Medulla oblongata (tissue), 1 donor: ENCODE measurements at regions not wholly inside any gene's neighbourhood (a gene's known extent, or its start where the extent isn't known, plus 50 kb on each side); places are given as distances from the start of the nearest gene placed in this dataset.
"Not testable (repeated sequence)": the region's sequence is repeated elsewhere in the genome, so short reads cannot be mapped to it uniquely, and the experiment has no call there.

Experiments used
- DNase-seq: peaks from one replicate; pipeline ENCODE4 v3.0.0-alpha.2; 2015; ENCODE audit errors: extremely low spot score

GRCh38 chr14:27757642-27758041 lies 1008.9 kb upstream of the FOXG1 start:
- DNase-seq, result not testable (repeated sequence)

DNA sequence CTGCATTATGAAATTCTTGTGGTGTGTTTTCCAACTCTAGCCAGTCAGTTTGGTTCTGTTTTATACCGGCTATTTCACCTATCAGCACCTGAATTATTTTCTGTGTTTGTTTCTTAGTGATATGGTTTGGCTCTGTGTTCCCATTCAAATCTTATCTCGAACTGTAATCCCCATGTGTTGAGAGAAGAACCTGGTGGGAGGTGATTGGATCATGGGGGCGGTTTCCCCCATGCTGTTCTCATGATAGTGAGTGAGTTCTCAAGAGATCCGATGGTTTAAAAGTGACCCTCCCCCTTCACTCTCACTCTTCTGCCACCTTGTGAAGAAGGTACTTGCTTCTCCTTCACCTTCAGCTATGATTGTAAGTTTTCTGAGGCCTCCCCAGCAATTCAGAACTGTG lies 1006.2 kb upstream of the FOXG1 start:
- not testable (repeated sequence) for DNase-seq

- peak; percentile 10 for DNase-seq
Measured at GRCh38 chr14:27799066-27800028, 967.2 kb upstream of the FOXG1 start.

DNA sequence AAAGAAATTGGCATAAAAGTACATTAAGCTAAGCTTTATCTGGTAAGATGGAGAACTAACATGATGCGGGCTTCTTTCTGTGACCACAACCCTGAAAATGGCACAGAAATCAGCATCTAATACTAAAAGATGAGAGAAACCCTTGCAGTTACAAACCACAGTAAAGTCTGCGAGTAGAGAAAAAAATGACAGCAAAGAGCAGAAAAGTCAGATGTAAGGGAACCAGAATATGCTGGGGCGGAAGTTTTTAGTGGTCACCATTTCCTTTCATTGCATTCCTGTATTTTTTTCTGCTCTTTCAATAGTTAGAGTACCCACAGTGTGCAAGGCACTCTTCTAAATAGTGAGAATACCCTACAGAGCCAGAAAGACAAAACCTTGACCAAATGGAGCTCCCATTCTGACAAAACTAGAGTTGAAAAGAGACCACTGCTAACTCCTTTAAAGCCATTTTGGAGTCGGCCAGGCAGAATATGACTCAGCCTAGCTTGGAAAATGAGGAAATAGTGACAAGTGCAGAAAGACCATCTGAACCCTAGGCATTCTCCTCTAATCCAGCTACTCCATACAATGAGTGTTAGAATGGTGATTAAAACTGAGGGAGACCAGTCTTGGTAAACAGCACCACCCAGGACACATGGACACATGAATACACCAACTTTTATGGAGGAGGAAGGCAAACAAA lies 948.7 kb upstream of the FOXG1 start:
- DNase-seq, result not testable (repeated sequence)

GRCh38 chr14:27826149-27826548 lies 940.4 kb upstream of the FOXG1 start:
- peak; percentile 80 for DNase-seq

GRCh38 chr14:27831978-27832377 lies 934.6 kb upstream of the FOXG1 start:
- DNase-seq, result not testable (repeated sequence)

DNA sequence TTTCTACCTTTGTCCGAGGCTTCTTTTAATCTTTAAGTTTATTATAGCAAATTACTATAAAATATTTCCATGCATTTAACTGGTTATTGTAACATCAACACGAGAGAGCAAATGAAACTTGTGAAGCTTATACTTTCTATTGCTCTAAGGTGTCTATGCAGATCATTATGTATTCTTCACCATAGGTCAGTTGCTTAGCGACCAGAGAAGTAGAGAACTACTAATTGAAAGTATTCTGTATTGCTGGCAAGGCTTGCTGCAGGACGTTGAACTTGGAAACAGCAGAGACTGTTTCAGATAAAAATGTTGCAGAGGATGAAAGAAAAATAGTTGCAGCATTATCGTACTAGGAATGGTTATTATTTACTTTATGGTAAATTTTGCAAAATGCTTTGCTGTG lies 933.6 kb upstream of the FOXG1 start:
- DNase-seq, result peak; percentile 7

- no peak for DNase-seq
Measured at GRCh38 chr14:27836386-27836785, 930.2 kb upstream of the FOXG1 start.

DNA sequence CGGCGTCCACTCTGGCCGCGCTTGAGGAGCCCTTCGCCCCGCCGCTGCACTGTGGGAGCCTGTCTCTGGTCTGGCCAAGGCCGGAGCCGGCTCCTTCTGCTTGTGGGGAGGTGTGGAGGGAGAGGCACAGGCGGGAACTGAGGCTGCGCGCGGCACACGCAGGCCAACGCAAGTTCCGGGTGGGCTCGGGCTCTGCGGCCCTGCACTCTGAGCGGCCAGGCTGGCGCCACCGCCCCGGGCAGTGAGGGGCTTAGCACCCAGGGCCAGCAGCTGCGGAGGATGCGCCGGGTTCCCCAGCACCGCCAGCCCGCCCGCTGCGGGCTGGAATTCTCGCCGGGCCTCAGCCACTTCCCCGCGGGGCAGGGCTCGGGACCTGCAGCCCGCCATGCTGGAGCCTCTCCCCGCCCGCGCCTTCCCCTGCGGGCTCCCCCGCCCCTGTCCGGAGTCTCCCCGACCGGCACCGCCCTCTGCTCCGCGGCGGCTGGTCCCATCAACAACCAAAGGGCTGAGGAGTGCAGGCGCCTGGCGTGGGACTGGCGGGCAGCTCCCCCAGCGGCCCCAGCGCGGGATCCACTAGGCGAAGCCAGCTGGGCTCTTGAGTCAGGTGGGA lies 921.2 kb upstream of the FOXG1 start:
- no peak for DNase-seq

DNA sequence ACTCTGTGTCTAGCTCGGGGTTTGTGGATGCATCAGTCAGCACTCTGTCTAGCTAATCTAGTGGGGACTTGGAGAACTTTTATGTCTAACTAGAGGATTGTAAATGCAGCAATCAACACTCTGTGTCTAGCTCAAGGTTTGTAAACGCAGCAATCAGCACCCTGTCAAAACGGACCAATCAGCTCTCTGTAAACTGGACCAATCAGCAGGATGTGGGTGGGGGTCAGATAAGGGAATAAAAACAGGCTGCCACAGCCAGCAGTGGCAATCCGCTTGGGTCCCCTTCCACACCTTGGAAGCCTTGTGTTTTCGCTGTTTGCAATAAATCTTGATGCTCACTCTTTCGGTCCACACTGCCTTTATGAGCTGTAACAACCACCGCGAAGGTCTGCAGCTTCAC lies 920.7 kb upstream of the FOXG1 start:
- no peak for DNase-seq

GRCh38 chr14:27847480-27847879 lies 919.1 kb upstream of the FOXG1 start:
- DNase-seq, result not testable (repeated sequence)

GRCh38 chr14:27849193-27849592 lies 917.4 kb upstream of the FOXG1 start:
- DNase-seq, result not testable (repeated sequence)

DNA sequence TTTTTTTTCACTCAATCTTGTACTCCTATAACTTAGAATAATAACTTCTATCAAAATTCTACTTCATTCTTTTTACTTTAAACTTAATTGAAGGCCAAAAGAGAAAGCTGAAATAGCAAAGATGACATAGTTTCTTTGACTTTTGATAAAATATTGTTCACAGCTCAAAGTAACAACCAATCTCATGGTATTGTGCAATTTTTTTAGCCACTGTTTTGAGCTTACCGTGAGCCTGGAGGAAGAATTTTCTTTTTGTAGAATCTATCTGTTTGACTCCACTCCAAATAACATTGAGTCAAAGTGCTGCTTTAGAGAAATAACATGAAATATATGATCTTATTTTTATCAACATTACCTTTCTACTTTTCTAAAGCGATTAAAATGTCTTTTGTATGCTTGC lies 903.9 kb upstream of the FOXG1 start:
- no peak for DNase-seq

GRCh38 chr14:27863166-27863565 lies 903.4 kb upstream of the FOXG1 start:
- DNase-seq, result no peak

DNA sequence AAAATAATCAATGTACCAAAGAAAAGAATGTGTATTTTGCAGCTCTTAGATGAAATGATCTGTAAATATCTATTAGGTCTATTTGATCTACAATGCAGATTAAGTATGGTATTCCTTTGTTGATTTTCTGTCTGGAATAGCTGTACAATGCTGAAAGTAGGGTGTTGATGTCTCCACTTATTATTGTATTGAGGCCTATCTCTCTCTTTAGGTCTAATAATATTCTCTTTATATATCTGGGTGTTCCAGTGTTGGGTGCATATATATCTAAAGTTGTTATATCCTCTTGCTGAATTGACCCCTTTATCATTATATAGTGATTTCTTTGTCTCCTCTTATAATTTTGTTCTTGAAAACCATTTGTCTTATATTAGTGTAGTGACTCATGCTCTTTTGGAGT lies 885.5 kb upstream of the FOXG1 start:
- DNase-seq, result no peak

DNA sequence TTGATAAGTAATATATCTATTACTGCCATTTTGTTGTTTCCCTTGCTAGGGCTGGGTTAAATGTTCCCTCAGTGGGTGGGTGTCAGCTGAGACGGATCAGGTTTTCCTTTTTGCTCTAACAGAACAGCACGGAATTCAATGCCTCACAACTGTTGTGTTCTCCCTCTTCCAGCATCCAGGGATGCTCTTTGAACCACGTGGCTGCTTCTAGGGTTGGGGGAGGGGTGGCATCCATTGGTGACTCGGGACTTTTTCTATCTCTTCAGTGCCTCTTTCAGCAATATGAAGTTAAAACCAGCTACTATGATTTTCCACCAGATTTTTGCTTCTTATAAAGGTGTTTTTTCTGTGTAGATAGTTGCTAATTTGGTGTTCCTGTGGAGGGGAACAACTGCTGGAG lies 884.9 kb upstream of the FOXG1 start:
- no peak for DNase-seq

- no peak for DNase-seq
Measured at GRCh38 chr14:27886256-27886655, 880.3 kb upstream of the FOXG1 start.

DNA sequence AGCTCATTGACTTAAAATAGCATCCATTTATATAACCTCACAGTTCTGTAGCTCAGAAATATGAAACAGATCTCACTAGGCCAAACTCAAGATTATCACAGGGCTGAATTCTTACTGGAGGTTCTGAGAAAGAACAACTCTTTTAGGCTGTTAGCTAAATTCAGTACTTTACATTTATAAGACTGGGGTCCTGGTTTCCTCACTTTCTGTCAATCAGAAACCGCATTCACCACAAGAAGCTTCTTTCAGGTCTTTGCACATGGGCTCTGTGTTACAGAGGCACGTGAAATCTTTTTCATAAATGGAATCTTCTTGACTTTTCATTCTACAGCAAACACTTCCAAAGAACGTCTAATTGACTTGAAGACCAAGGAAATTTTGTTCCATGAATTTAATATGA lies 876.3 kb upstream of the FOXG1 start:
- DNase-seq, result no peak

GRCh38 chr14:27908484-27908883 lies 858.1 kb upstream of the FOXG1 start:
- not testable (repeated sequence) for DNase-seq

DNA sequence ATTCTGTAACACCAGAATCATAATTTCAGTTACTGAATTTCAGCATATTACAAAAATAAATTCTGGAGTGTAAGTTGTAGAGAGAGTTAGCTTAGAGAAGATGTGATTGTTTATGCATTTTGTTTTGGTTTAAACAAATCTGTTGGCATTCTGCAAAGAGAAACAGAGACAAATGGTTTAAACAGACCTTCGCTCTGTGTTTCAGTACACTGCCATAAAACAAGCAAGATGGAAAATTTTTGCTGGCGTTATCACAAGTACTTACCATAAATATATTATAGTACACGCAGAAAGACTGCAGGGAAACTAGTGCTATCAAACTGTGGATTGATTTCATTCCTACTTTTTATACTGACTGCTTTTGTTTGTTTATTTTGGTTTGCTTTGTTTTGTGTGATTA lies 850.3 kb upstream of the FOXG1 start:
- DNase-seq, result no peak

DNA sequence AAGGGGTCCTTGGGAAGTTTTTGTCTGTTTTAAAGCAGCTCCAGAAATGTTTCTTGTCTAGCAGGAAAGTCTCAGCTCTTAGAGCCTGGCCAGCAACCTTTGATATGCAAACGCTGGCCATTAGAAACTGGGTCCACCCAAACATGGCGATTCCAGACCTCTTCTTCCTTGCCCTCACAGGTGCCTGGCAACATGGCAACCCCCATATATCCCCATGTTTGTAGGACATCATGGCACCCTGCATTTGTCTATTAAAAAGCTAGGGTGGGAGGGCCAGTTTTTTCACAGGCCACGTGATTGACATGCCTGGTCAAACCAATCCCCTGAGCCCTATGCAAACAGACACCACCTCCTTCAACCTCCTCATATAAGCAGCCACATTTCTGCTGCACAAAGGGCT lies 848.7 kb upstream of the FOXG1 start:
- no peak for DNase-seq

- no peak for DNase-seq
Measured at GRCh38 chr14:27927519-27927918, 839.1 kb upstream of the FOXG1 start.
